GM18951 (cell line): ENCODE measurements at regions not wholly inside any gene's neighbourhood (a gene's known extent, or its start where the extent isn't known, plus 50 kb on each side); places are given as distances from the start of the nearest gene placed in this dataset.

Experiments used
- POLR2A ChIP-seq: IDR thresholded peaks from 4 replicates; pipeline ENCODE4 v1.6.1; 2011; ENCODE audit warnings: mild to moderate bottlenecking; ENCODE audit not compliant: insufficient read length, insufficient read depth; ENCODE audit errors: extremely low read depth
- in situ Hi-C: fragments of 300-500 bp; cut with MboI; formaldehyde crosslinking; loops from one replicate; pipeline ENCODE4 v1.12.0; 2022; ENCODE audit warnings: low sequenced_read_pairs, mixed read lengths, inconsistent platforms; ENCODE audit not compliant: unreplicated experiment

- no peak for TF ChIP-seq POLR2A
- in situ Hi-C loops, result no loop called here
These were observed 100.7 kb upstream of the RIPOR2 start for GRCh38 chr6:25036461-25036860.

GRCh38 chr6:25038300-25038699 is 102.5 kb upstream of the RIPOR2 start:
- in situ Hi-C loops, result no loop called here
- no peak for TF ChIP-seq POLR2A

GRCh38 chr6:25038999-25039398 is 103.2 kb upstream of the RIPOR2 start:
- TF ChIP-seq POLR2A, result no peak
- in situ Hi-C loops, result no loop called here

GRCh38 chr6:25041485-25042035 is 105.8 kb upstream of the RIPOR2 start:
- in situ Hi-C loops, result no loop called here
- TF ChIP-seq POLR2A, result no peak

- in situ Hi-C loops, result no loop called here
- peak; percentile 20 for TF ChIP-seq POLR2A
These were observed 106.3 kb upstream of the RIPOR2 start for GRCh38 chr6:25042036-25042521.

GRCh38 chr6:25042536-25042935 is 106.8 kb upstream of the RIPOR2 start:
- no peak for TF ChIP-seq POLR2A

GRCh38 chr6:25042984-25043725 is 107.4 kb upstream of the RIPOR2 start:
- in situ Hi-C loops, result no loop called here
- no peak for TF ChIP-seq POLR2A

More at GRCh38 chr6:25042536-25042935, 106.8 kb upstream of the RIPOR2 start:
- in situ Hi-C loops, result no loop called here

GRCh38 chr6:25043892-25044291 is 108.1 kb upstream of the RIPOR2 start:
- TF ChIP-seq POLR2A, result no peak
- in situ Hi-C loops, result no loop called here

- in situ Hi-C loops, result no loop called here
- TF ChIP-seq POLR2A, result no peak
These were observed 111.2 kb upstream of the RIPOR2 start for GRCh38 chr6:25046942-25047341.

- in situ Hi-C loops, result no loop called here
- TF ChIP-seq POLR2A, result no peak
These were observed 114.6 kb upstream of the RIPOR2 start for GRCh38 chr6:25050356-25050755.

GRCh38 chr6:25051083-25051482 is 115.3 kb upstream of the RIPOR2 start:
- no peak for TF ChIP-seq POLR2A
- in situ Hi-C loops, result no loop called here

- in situ Hi-C loops, result no loop called here
- no peak for TF ChIP-seq POLR2A
These were observed 116.4 kb upstream of the RIPOR2 start for GRCh38 chr6:25052181-25052580.

- in situ Hi-C loops, result no loop called here
- no peak for TF ChIP-seq POLR2A
These were observed 118.2 kb upstream of the RIPOR2 start for GRCh38 chr6:25053875-25054371.

- in situ Hi-C loops, result no loop called here
- no peak for TF ChIP-seq POLR2A
These were observed 118.7 kb upstream of the RIPOR2 start for GRCh38 chr6:25054469-25054868.
